SJCRH30 (cell line): ENCODE measurements at regions not wholly inside any gene's neighbourhood (a gene's known extent, or its start where the extent isn't known, plus 50 kb on each side); places are given as distances from the start of the nearest gene placed in this dataset.
A peak's percentile ranks its signal among the peaks of the same experiment; 100 is the strongest.

Source experiments
- DNase-seq, 2 experiments: peaks; one replicate each; pipeline ENCODE4 v3.0.0-alpha.2; 2015 to 2020
- H3K27ac ChIP-seq: fragments of 250-450 bp; sonication (Bioruptor Pico); 2 replicates; pipeline ENCODE4 v1.5.1; 2020; ENCODE audit warnings: mild to moderate bottlenecking, moderate library complexity
- H3K27me3 ChIP-seq: fragments of 250-450 bp; sonication (Bioruptor Pico); 2 replicates; pipeline ENCODE4 v1.5.1; 2020; ENCODE audit warnings: mild to moderate bottlenecking, moderate library complexity
- H3K36me3 ChIP-seq: fragments of 250-450 bp; sonication (Bioruptor Pico); 2 replicates; pipeline ENCODE4 v1.5.1; 2020; ENCODE audit warnings: mild to moderate bottlenecking, moderate library complexity
- H3K4me1 ChIP-seq: fragments of 250-450 bp; sonication (Bioruptor Pico); 2 replicates; pipeline ENCODE4 v1.5.1; 2020; ENCODE audit warnings: mild to moderate bottlenecking, moderate library complexity
- H3K4me3 ChIP-seq: fragments of 250-450 bp; sonication (Bioruptor Pico); 2 replicates; pipeline ENCODE4 v1.5.1; 2020; ENCODE audit warnings: mild to moderate bottlenecking, moderate library complexity
- H3K9me3 ChIP-seq: fragments of 250-450 bp; sonication (Bioruptor Pico); replicated peaks from 2 replicates; pipeline ENCODE4 v1.5.1; 2020; ENCODE audit warnings: mild to moderate bottlenecking, moderate library complexity

DNA sequence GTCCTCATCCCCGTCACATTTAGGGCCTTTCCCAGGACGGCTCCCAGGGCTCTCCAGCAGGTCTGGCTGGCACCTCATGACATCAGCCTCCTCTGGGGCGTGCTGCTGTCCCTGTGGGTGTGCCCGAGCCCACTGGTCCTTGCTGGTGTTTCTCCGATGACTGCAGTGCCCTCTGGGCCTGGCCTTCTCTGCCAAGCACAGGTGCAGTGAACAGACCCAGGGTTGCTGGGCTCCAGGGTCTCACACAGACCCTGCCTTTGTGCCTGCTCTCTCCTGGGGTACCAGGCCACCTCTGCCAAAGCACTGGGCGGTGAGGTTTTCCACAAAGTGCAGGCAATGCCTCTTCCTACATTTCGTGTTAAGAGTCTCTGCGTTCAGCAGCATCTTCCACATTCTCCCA, 246.1 kb downstream of the ACKR3 start:
- Histone ChIP-seq H3K4me1 (peaks cover 8% of the 10 kb centered on the region; the same call in 1 of the 2 replicates), H3K4me3 (no peak overlapping the region), H3K27ac (no peak overlapping the region), H3K36me3 (no peaks in the 10 kb centered on the region), H3K27me3 (no peaks in the 10 kb centered on the region), H3K9me3 (no peaks in the 10 kb centered on the region)
- DNase-seq = no peak

- Histone ChIP-seq H3K4me3 (no peak overlapping the region), H3K9me3 (0 out of 2 replicates have a peak, but pooled peaks cover 2% of the 10 kb centered on the region), H3K4me1 (peaks cover 8% of the 10 kb centered on the region; the same call in 1 of the 2 replicates), H3K36me3 (no peaks in the 10 kb centered on the region), H3K27ac (no peak overlapping the region), H3K27me3 (no peaks in the 10 kb centered on the region)
- DNase-seq = no peak
Measured at GRCh38 chr2:236816197-236817170, 246.9 kb downstream of the ACKR3 start.

DNA sequence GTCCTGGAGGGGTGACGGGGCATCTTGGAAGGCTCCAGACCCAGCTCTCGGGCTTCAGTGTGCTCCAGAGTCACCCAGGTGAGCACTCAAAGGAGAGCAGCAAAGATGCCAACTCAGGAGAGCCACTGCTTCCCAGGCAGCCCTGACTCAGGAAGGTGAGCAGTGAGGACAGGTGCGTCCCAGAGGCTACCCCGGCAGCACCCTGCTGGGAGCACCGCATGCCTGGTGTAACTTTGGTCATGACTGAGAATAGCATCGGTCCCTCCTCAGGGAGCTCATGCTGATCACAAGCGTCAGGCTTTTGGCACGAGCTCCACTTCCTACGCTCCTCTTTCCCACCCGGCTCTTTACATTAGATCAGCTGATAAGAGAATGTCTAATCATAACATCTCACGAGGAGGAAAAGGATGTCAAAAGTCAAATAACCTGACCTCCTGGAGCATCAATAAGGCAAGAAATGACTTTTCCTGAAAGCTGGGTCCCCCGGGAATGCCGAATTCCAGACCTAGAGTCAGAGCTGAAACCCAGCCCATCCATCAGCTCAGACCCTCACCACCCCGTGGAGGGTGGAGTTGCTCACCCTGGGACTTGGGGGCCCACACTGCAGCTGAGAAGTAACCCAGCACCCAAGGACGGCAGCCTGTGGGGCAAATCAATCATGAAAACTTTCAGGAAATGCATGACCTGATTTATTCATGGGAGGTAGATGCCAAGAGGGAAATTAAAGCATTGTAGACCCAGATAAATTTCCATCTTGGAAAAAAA, 248.8 kb downstream of the ACKR3 start:
- H3K27ac ChIP-seq = no peak overlapping the region
- no peaks in the 10 kb centered on the region for H3K36me3 ChIP-seq
- H3K4me1 ChIP-seq = peaks cover 8% of the 10 kb centered on the region; the same call in 1 of the 2 replicates
- peak; percentile 29 to 41 for DNase-seq
- H3K4me3 ChIP-seq = no peak overlapping the region
- H3K9me3 ChIP-seq = 0 out of 2 replicates have a peak, but pooled peaks cover 3% of the 10 kb centered on the region
- no peaks in the 10 kb centered on the region for H3K27me3 ChIP-seq

DNA sequence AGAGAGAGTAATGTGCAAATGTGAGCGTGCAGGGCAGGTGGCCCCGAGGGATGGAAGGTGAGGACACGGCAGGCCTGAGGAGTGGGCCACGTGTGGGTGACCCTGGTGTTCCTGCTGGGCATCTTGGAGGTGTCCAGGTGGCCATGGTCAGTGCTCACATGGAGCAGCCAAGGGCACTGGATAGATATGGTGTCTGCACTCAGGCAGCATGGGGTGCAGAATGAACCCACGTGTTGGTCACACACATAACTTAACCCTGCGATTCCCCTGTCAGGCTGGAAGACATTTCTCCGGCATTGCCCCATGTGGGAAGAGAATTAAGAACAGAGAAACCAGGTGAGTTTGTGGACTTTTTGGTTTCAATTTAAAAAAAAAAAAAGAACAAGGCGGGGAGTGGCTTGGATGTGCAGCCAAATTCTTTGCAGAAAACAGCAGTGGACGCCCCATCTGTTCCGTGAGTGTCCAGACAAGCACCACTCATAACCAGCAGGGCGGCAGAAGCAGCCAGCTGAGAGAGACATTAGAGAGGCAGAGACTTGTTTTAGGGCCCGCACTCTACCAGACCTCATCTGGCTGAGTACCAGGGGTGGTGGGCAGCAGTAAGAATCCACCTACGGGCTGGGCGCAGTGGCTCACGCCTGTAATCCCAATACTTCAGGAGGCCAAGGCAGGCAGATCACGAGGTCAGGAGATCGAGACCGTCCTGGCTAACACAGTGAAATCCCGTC, 249.8 kb downstream of the ACKR3 start:
- H3K9me3 ChIP-seq = 0 out of 2 replicates have a peak, but pooled peaks cover 3% of the 10 kb centered on the region
- no peaks in the 10 kb centered on the region for H3K36me3 ChIP-seq
- DNase-seq = no peak
- peaks cover 8% of the 10 kb centered on the region; the same call in 1 of the 2 replicates for H3K4me1 ChIP-seq
- H3K27me3 ChIP-seq = no peaks in the 10 kb centered on the region
- no peak overlapping the region for H3K4me3 ChIP-seq
- H3K27ac ChIP-seq = no peak overlapping the region

- Histone ChIP-seq H3K9me3 (0 out of 2 replicates have a peak, but pooled peaks cover 3% of the 10 kb centered on the region), H3K27ac (no peak overlapping the region), H3K27me3 (no peaks in the 10 kb centered on the region), H3K4me3 (no peak overlapping the region), H3K4me1 (peaks cover 15% of the 10 kb centered on the region), H3K36me3 (no peaks in the 10 kb centered on the region)
- no peak for DNase-seq
Measured at GRCh38 chr2:236820763-236821344, 251.2 kb downstream of the ACKR3 start.

DNA sequence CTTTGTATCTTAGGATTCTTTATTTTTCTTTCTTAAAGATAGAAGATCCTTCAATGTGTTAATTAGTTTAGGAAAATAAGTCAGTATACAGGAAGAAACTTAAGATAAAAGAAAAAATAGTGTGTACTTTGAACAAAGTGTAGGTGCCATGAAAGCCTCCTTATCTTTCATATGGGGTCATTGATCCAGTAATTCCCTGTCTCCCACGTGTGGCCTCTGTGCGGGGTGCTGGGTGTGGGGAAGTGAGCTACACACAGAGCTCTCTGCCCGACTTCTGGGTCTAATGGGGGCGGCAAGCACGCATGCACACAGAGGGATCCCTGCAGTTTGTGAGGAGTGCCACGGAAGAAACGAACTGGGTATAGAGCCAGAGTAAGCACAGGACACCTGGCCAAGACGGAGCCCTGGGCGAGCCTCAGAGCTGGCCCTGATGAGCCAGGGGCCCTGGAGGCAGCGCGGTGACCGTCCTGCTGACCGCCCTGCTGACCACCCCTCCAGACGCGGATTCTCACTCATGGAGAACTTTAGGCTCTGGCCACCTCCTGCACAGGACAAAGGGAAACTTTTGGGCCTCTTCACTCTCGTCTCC, 253.5 kb downstream of the ACKR3 start:
- Histone ChIP-seq H3K9me3 (0 out of 2 replicates have a peak, but pooled peaks cover 3% of the 10 kb centered on the region), H3K36me3 (no peaks in the 10 kb centered on the region), H3K27me3 (no peaks in the 10 kb centered on the region), H3K4me1 (peaks cover 12% of the 10 kb centered on the region), H3K27ac (no peak overlapping the region), H3K4me3 (no peak overlapping the region)
- DNase-seq = no peak

GRCh38 chr2:236823963-236824362, 254.3 kb downstream of the ACKR3 start:
- Histone ChIP-seq H3K36me3 (no peaks in the 10 kb centered on the region), H3K4me3 (no peak overlapping the region), H3K9me3 (0 out of 2 replicates have a peak, but pooled peaks cover 3% of the 10 kb centered on the region), H3K4me1 (peaks cover 6% of the 10 kb centered on the region), H3K27ac (no peak overlapping the region), H3K27me3 (no peaks in the 10 kb centered on the region)
- no peak for DNase-seq

- no peak overlapping the region for H3K4me3 ChIP-seq
- peaks cover 6% of the 10 kb centered on the region for H3K4me1 ChIP-seq
- no peak overlapping the region for H3K27ac ChIP-seq
- no peaks in the 10 kb centered on the region for H3K36me3 ChIP-seq
- 0 out of 2 replicates have a peak, but pooled peaks cover 3% of the 10 kb centered on the region for H3K9me3 ChIP-seq
- no peaks in the 10 kb centered on the region for H3K27me3 ChIP-seq
- DNase-seq = peak in 1 of 2 experiments; percentile 27
Measured at GRCh38 chr2:236824836-236825235, 255.2 kb downstream of the ACKR3 start.

DNA sequence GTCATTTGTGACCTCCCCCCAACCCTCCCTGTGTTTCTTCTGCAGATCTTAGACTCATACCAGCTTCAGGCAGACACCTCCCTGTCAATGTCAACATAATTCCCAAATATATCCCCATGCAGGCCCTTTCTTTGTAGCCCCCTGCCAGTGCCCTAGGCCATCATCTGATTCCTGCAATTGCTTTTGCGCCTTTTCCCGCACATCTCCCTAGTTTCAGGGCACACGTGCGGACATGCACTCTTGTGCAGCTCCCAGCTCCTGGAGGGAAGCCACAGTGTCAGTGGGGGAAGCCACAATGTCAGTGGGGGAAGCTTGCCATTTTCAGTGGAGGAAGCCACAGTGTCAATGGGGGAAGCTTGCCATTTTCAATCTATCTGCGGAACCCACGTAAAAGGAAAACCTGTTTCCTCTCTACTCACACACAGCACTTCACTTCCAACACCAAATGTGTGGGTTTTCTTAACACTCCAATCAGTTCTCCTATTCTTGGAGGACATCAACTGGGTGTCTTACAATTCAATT, 256.4 kb downstream of the ACKR3 start:
- H3K4me3 ChIP-seq = no peak overlapping the region
- 0 out of 2 replicates have a peak, but pooled peaks cover 3% of the 10 kb centered on the region for H3K9me3 ChIP-seq
- H3K27me3 ChIP-seq = no peaks in the 10 kb centered on the region
- peaks cover 6% of the 10 kb centered on the region for H3K4me1 ChIP-seq
- no peak for DNase-seq
- no peak overlapping the region for H3K27ac ChIP-seq
- no peaks in the 10 kb centered on the region for H3K36me3 ChIP-seq

- no peaks in the 10 kb centered on the region for H3K36me3 ChIP-seq
- no peak overlapping the region for H3K4me3 ChIP-seq
- no peak overlapping the region for H3K27ac ChIP-seq
- no peaks in the 10 kb centered on the region for H3K9me3 ChIP-seq
- DNase-seq = no peak
- peaks cover 6% of the 10 kb centered on the region for H3K4me1 ChIP-seq
- H3K27me3 ChIP-seq = no peaks in the 10 kb centered on the region
Measured at GRCh38 chr2:236826606-236827156, 257.1 kb downstream of the ACKR3 start.

- DNase-seq = no peak
- no peak overlapping the region for H3K27ac ChIP-seq
Measured at GRCh38 chr2:236827997-236828396, 257.7 kb upstream of the COPS8 start.

DNA sequence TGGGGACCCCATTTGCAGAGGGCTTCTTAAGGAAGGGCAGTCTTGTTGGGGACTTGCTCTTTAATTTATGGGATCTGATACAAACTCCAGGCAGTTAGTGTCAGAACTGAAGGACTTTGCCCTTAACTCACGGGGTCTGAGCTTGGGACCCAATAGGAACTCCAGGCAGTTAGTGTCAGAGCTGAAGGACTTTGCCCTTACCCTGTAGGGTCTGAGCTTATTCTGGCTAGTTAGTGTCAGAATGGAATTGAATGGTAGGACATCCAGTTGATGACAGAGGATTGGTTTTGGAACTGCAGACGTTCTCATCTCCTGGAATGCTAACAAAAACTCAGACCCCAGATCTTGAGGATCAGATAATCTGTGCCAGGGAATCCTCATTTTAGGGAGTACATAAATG, 256.9 kb upstream of the COPS8 start:
- H3K4me3 ChIP-seq = no peak overlapping the region
- H3K36me3 ChIP-seq = no peaks in the 10 kb centered on the region
- H3K4me1 ChIP-seq = peaks cover 6% of the 10 kb centered on the region
- H3K9me3 ChIP-seq = no peaks in the 10 kb centered on the region
- DNase-seq = no peak
- no peak overlapping the region for H3K27ac ChIP-seq
- H3K27me3 ChIP-seq = no peaks in the 10 kb centered on the region

More at GRCh38 chr2:236827997-236828396, 257.7 kb upstream of the COPS8 start:
- Histone ChIP-seq H3K4me3 (no peak overlapping the region), H3K36me3 (no peaks in the 10 kb centered on the region), H3K9me3 (no peaks in the 10 kb centered on the region), H3K27me3 (no peaks in the 10 kb centered on the region), H3K4me1 (peaks cover 6% of the 10 kb centered on the region)

DNA sequence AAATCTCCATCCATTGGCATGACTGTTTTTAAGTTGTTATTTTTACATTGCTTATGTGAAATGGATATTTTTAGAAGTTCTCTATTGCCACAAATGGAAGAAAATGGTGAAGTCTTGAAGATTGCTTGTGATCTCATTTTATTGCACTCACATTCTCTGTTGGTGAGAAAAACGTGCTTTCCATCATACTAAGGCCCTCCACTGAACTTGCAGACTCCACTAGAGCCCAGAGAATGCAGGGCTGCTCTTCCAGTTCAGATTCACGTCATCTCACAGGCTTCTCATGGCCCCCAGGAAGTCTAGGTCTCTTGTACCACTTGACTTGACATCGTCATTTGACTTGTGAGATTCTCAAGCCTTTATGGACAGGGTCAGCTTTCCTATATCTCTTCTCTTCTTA, 254.8 kb upstream of the COPS8 start:
- Histone ChIP-seq H3K27ac (no peak overlapping the region), H3K4me1 (no peaks in the 10 kb centered on the region; the same call in 1 of the 2 replicates), H3K4me3 (no peak overlapping the region), H3K36me3 (no peaks in the 10 kb centered on the region), H3K9me3 (no peaks in the 10 kb centered on the region), H3K27me3 (no peaks in the 10 kb centered on the region)
- DNase-seq = no peak
